Erythroblast (primary cell): ENCODE measurements at regions not wholly inside any gene's neighbourhood (a gene's known extent, or its start where the extent isn't known, plus 50 kb on each side); places are given as distances from the start of the nearest gene placed in this dataset.

Experiments used
- GATA1 ChIP-seq: IDR thresholded peaks from 2 replicates; pipeline ENCODE4 v1.6.1; 2011; ENCODE audit warnings: low read depth, mild to moderate bottlenecking, control low read depth, low read length, moderate library complexity
- POLR2A ChIP-seq: IDR thresholded peaks from 2 replicates; pipeline ENCODE4 v1.6.1; 2011; ENCODE audit warnings: mild to moderate bottlenecking, low read length

GRCh38 chr6:150676344-150676743 is 76.7 kb downstream of the PLEKHG1 start:
- no peak for TF ChIP-seq POLR2A
- no peak for TF ChIP-seq GATA1
